Esophagus squamous epithelium (tissue), 5 donors: ENCODE measurements at regions not wholly inside any gene's neighbourhood (a gene's known extent, or its start where the extent isn't known, plus 50 kb on each side); places are given as distances from the start of the nearest gene placed in this dataset.
"Not testable (repeated sequence)": the region's sequence is repeated elsewhere in the genome, so short reads cannot be mapped to it uniquely, and the experiment has no call there.

ENCODE experiments used
- DNase-seq: peaks from one replicate; lab custom pipeline; 2025; lab: John Stamatoyannopoulos, UW
- H3K27ac ChIP-seq, 4 donors: fragments of 200-600 bp; sonication (generic); one replicate each; pipeline ENCODE4 v1.5.1; 2016 to 2019; ENCODE audit warnings: mild to moderate bottlenecking in 1 of 4
- H3K27me3 ChIP-seq, 4 donors: fragments of 200-600 bp; sonication (generic); 1 replicate in 3 of 4; 2 replicates in 1 of 4; pipeline versions ENCODE4 v1.5.1 to v1.6.0; 2017 to 2021; ENCODE audit warnings: antibody characterized with exemption in 1 of 4
- H3K36me3 ChIP-seq, 3 donors: fragments of 200-600 bp; sonication (generic); one replicate each; pipeline ENCODE4 v1.5.1; 2016 to 2019
- H3K4me1 ChIP-seq, 3 donors: fragments of 200-600 bp; sonication (generic); one replicate each; pipeline ENCODE4 v1.5.1; 2017 to 2019
- H3K4me3 ChIP-seq, 4 donors: fragments of 200-600 bp; sonication (generic); 1 replicate in 3 of 4; 2 replicates in 1 of 4; pipeline ENCODE4 v1.5.1; 2016 to 2019; ENCODE audit warnings: mild to moderate bottlenecking in 2 of 4, moderate library complexity in 1 of 4
- H3K9me3 ChIP-seq, 3 donors: fragments of 200-600 bp; sonication (generic); one replicate each; pipeline ENCODE4 v1.5.1; 2016 to 2019
- POLR2A ChIP-seq, 4 donors: fragments of 450-650 bp; IDR thresholded peaks; one replicate each; pipeline ENCODE4 v1.6.1; 2017; ENCODE audit warnings: antibody characterized with exemption in 4 of 4, mild to moderate bottlenecking in 4 of 4, moderate library complexity in 3 of 4
- WGBS, 2 donors: methylation state at CpG; one replicate each; pipeline ENCODE4 v1.1.5; 2018; 5-methylcytosine and 5-hydroxymethylcytosine counted together
- intact Hi-C: fragments of 100-400 bp; cut with DNase I; formaldehyde crosslinking; loops from one replicate; pipeline ENCODE4 v1.15.0; 2022
- TF ChIP-seq, protein P1 (sequence below), 6 experiments: fragments of 450-650 bp in 4 of 6; fragments of 200-600 bp in 2 of 6; sonication (generic) in 2 of 6; IDR thresholded peaks; one replicate each; pipeline ENCODE4 v1.5.1; 2016 to 2019; ENCODE audit warnings: antibody characterized with exemption in 6 of 6, mild to moderate bottlenecking in 4 of 6, moderate library complexity in 4 of 6
- donor health status: DM: yes; HTN: yes; CAD: no.

DNA sequence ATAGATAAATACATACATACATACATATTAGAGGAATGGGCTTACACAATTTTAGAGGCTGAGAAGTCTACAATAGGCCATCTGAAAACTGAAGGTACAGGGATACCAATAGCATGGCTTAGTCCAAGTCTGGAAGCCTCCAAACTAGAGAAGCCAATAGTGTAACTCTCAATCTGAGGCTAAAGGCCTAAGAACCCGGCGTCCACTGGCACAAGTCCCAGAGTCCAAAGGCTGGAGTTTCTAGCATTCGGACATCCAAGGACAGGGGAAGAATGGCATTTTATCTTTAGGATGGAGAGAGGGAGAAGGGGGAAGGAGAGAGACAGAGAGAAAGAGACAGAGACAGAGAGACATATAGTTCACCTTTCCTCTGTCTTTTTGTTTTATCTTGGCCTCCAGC, 63.7 kb upstream of the SYT4 start:
- H3K4me1 ChIP-seq: no peaks in the 10 kb centered on the region
- no peaks in the 10 kb centered on the region for H3K36me3 ChIP-seq
- intact Hi-C loops: no loop called here
- no peak for DNase-seq
- 90 to 94% methylated on average over 3 of the region's 3 CpGs for WGBS, 2 donors
- no peaks in the 10 kb centered on the region for H3K9me3 ChIP-seq
- H3K27me3 ChIP-seq: no peaks in the 10 kb centered on the region
- TF ChIP-seq, protein P1, sequence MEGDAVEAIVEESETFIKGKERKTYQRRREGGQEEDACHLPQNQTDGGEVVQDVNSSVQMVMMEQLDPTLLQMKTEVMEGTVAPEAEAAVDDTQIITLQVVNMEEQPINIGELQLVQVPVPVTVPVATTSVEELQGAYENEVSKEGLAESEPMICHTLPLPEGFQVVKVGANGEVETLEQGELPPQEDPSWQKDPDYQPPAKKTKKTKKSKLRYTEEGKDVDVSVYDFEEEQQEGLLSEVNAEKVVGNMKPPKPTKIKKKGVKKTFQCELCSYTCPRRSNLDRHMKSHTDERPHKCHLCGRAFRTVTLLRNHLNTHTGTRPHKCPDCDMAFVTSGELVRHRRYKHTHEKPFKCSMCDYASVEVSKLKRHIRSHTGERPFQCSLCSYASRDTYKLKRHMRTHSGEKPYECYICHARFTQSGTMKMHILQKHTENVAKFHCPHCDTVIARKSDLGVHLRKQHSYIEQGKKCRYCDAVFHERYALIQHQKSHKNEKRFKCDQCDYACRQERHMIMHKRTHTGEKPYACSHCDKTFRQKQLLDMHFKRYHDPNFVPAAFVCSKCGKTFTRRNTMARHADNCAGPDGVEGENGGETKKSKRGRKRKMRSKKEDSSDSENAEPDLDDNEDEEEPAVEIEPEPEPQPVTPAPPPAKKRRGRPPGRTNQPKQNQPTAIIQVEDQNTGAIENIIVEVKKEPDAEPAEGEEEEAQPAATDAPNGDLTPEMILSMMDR (IDR thresholded peaks at IDR 0.05): no peak
- no peak overlapping the region for H3K27ac ChIP-seq
- no peak overlapping the region for H3K4me3 ChIP-seq

DNA sequence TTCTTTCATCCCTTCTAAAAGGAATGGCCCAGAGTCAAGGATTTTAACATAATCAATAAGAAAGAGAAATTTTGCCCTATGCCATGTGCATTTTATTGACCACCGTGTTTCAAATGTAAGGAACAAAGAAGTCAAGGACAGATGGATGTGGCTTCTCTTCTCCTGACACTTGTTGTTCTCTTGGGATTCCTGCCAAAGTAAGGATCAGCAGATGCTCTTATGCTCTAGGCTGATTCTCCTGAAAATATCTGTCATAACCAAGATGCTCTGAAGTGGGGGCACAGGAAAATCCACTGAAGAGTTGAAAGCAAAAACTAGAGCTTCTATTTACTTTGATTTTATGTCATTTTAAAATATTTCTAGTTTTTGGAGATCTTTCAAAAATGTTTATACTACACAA, 72.9 kb upstream of the SYT4 start:
- 44 to 77% methylated on average over 1 of the region's 1 CpG for WGBS, 2 donors
- DNase-seq: no peak

DNA sequence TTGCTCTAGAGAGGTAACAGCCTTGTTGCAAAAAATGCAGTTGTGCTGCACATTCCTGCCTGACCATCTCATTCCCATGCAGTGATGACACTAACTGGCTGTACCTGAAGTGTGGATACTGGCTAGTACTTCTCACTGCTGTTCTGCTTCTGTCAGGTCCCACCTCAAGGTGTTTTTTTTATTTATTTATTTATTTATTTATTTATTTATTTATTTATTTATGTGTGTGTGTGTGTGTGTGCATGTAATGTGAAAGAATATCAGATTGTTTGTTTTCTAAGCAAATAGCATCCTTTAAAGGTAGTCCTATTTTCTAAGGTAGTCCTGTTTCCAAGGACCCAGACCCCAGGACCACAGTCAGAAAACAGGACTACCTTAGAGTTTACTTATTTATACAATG, 87.2 kb upstream of the SYT4 start:
- intact Hi-C loops: no loop called here
- Histone ChIP-seq H3K4me3 (no peak overlapping the region), H3K36me3 (no peaks in the 10 kb centered on the region), H3K27me3 (no peaks in the 10 kb centered on the region), H3K27ac (no peak overlapping the region), H3K9me3 (no peaks in the 10 kb centered on the region), H3K4me1 (no peaks in the 10 kb centered on the region)
- no peak for DNase-seq
- TF ChIP-seq, protein P1 (IDR thresholded peaks at IDR 0.05): no peak
- TF ChIP-seq POLR2A (IDR thresholded peaks at IDR 0.05): no peak

More for the DNA sequence above, 72.9 kb upstream of the SYT4 start:
- H3K4me3 ChIP-seq: no peak overlapping the region
- intact Hi-C loops: no loop called here
- H3K27me3 ChIP-seq: no peaks in the 10 kb centered on the region
- no peaks in the 10 kb centered on the region for H3K9me3 ChIP-seq
- H3K27ac ChIP-seq: no peak overlapping the region
- H3K36me3 ChIP-seq: no peaks in the 10 kb centered on the region
- no peaks in the 10 kb centered on the region for H3K4me1 ChIP-seq
- TF ChIP-seq POLR2A (IDR thresholded peaks at IDR 0.05): no peak
- TF ChIP-seq, protein P1 (IDR thresholded peaks at IDR 0.05): no peak

DNA sequence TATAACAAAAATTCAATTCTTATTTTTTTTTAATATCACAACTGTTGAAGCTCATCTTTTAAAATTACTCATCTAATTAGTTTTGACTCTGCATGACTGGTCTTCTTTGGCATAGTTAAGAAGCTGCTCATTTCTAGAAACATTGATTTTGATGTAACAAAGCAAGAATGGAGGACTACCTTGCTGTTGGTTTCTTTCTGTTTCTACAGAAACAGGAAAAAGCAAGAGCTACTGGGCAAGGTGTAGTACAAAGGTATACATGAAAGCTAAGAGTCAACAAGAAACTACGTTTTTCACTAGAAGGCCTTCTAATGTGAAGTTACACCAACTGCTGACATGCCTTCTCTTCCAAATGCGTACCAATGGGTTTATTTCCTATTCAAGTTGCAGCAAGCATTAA, 90.6 kb upstream of the SYT4 start:
- H3K36me3 ChIP-seq: no peaks in the 10 kb centered on the region
- no peak overlapping the region for H3K4me3 ChIP-seq
- no peak for TF ChIP-seq POLR2A (IDR thresholded peaks at IDR 0.05)
- TF ChIP-seq, protein P1 (IDR thresholded peaks at IDR 0.05): no peak
- H3K27ac ChIP-seq: no peak overlapping the region
- no peak for DNase-seq
- intact Hi-C loops: no loop called here
- WGBS, 2 donors: 58 to 61% methylated on average over 2 of the region's 2 CpGs
- no peaks in the 10 kb centered on the region for H3K4me1 ChIP-seq
- no peaks in the 10 kb centered on the region for H3K9me3 ChIP-seq
- no peaks in the 10 kb centered on the region for H3K27me3 ChIP-seq

DNA sequence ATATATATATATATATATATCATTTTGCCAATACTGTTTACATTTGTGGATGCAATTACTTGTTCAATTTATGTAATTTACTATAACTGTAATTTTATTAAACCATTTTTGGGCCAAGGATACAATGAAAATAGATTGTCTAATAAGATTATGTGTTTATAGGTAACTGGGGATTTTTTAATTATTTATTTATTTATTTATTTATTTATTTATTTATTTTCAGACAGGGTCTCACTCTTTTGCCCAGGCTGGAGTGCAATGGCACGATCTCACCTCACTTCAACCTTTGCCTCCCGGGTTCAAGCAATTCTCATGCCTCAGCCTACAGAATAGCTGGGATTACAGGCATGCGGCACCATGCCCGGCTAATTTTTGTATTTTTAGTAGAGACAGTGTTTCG, 92.0 kb upstream of the SYT4 start:
- DNase-seq, H3K9me3 ChIP-seq, intact Hi-C loops, H3K27ac ChIP-seq, H3K4me3 ChIP-seq, H3K36me3 ChIP-seq, H3K27me3 ChIP-seq, H3K4me1 ChIP-seq: not testable (repeated sequence)
- WGBS, 2 donors: 72 to 86% methylated on average over 5 of the region's 5 CpGs

DNA sequence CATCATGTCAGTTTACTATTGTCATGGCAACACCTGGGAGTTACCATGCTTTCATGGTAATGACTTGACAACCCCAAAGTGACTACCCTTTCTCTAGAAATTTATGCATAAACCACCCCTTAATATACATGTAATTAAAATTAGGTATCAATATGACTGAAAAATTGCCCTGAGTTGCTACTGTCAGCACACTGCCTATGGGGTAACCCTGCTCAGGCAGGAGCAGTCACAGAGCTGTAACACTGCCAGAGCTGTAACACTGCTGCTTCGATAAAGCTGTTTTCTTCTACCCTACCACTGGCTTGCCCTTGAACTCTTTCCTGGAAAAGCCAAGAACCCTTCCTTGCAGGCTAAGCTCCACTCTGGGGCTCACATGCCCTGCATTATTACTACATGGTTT, 95.5 kb upstream of the SYT4 start:
- DNase-seq: no peak
- H3K27ac ChIP-seq: no peak overlapping the region
- H3K4me3 ChIP-seq: no peak overlapping the region
- TF ChIP-seq POLR2A (IDR thresholded peaks at IDR 0.05): no peak
- TF ChIP-seq, protein P1 (IDR thresholded peaks at IDR 0.05): no peak
- no peaks in the 10 kb centered on the region for H3K36me3 ChIP-seq
- H3K27me3 ChIP-seq: no peaks in the 10 kb centered on the region
- H3K4me1 ChIP-seq: no peaks in the 10 kb centered on the region
- WGBS, 2 donors: 50 to 63% methylated on average over 1 of the region's 1 CpG
- H3K9me3 ChIP-seq: no peaks in the 10 kb centered on the region
- intact Hi-C loops: no loop called here
